AG04450 (cell line): ENCODE measurements at regions not wholly inside any gene's neighbourhood (a gene's known extent, or its start where the extent isn't known, plus 50 kb on each side); places are given as distances from the start of the nearest gene placed in this dataset.

Experiments used
- CTCF ChIA-PET: fragments of 300-600, 350-600 bp; formaldehyde crosslinking; extraction: SDS; loops from one replicate; lab custom pipeline; 2022; ENCODE audit warnings: antibody characterized with exemption, inconsistent platforms; lab: Charles Lee
- POLR2A ChIA-PET: fragments of 350-600 bp; formaldehyde crosslinking; extraction: SDS; loops from one replicate; lab custom pipeline; 2021; ENCODE audit warnings: antibody characterized with exemption, inconsistent platforms; lab: Yijun Ruan, JAX
- DNase-seq: peaks from one replicate; pipeline ENCODE4 v3.0.0-alpha.2; 2011; ENCODE audit warnings: low read depth, low spot score
- H3K27ac ChIP-seq: one replicate; pipeline ENCODE4 v1.5.1; 2012; ENCODE audit warnings: low read depth, low read length, control low read depth
- H3K27me3 ChIP-seq: one replicate; pipeline ENCODE4 v1.6.0; 2012; ENCODE audit warnings: low read length; ENCODE audit not compliant: control insufficient read depth, insufficient read depth
- H3K4me3 ChIP-seq: 2 replicates; pipeline ENCODE4 v1.5.1; 2011; ENCODE audit warnings: mild to moderate bottlenecking, low read depth, low read length, control low read depth
- H3K9me3 ChIP-seq: 2 replicates; pipeline ENCODE4 v1.5.1; 2012; ENCODE audit warnings: low read length; ENCODE audit not compliant: control insufficient read depth, insufficient read depth
- CTCF ChIP-seq: IDR thresholded peaks from 2 replicates; pipeline ENCODE4 v1.5.1; 2011; ENCODE audit warnings: low read depth, low read length, control low read depth, inconsistent platforms

GRCh38 chr12:90174198-90174510 lies 465.5 kb upstream of the ATP2B1 start:
- Histone ChIP-seq H3K27ac (no peak overlapping the region), H3K27me3 (no peaks in the 10 kb centered on the region), H3K9me3 (no peaks in the 10 kb centered on the region), H3K4me3 (no peak overlapping the region)
- no peak for DNase-seq
- CTCF ChIA-PET: no interaction called here
- POLR2A ChIA-PET: no interaction called here
- TF ChIP-seq CTCF: no peak

- no peak for TF ChIP-seq CTCF
- Histone ChIP-seq H3K4me3 (no peak overlapping the region), H3K27ac (no peak overlapping the region), H3K9me3 (no peaks in the 10 kb centered on the region), H3K27me3 (no peaks in the 10 kb centered on the region)
- POLR2A ChIA-PET: no interaction called here
- CTCF ChIA-PET: no interaction called here
- no peak for DNase-seq
Observed at GRCh38 chr12:90173499-90174197, 465.0 kb upstream of the ATP2B1 start.

- no peak overlapping the region for H3K4me3 ChIP-seq
- H3K27me3 ChIP-seq: no peaks in the 10 kb centered on the region
- POLR2A ChIA-PET: no interaction called here
- no peak overlapping the region for H3K27ac ChIP-seq
- DNase-seq: no peak
- TF ChIP-seq CTCF: no peak
- CTCF ChIA-PET: no interaction called here
- no peaks in the 10 kb centered on the region for H3K9me3 ChIP-seq
Observed at GRCh38 chr12:90172524-90172923, 463.9 kb upstream of the ATP2B1 start.

GRCh38 chr12:90170740-90171139 lies 462.1 kb upstream of the ATP2B1 start:
- no peaks in the 10 kb centered on the region for H3K9me3 ChIP-seq
- H3K27ac ChIP-seq: no peak overlapping the region
- no peak for DNase-seq
- ChIA-PET CTCF (no interaction called here), POLR2A (no interaction called here)
- no peak overlapping the region for H3K4me3 ChIP-seq
- TF ChIP-seq CTCF: no peak
- no peaks in the 10 kb centered on the region for H3K27me3 ChIP-seq

- Histone ChIP-seq H3K27me3 (no peaks in the 10 kb centered on the region), H3K27ac (no peak overlapping the region), H3K4me3 (no peak overlapping the region), H3K9me3 (no peaks in the 10 kb centered on the region)
- ChIA-PET CTCF (no interaction called here), POLR2A (no interaction called here)
- no peak for DNase-seq
- TF ChIP-seq CTCF: no peak
Observed at GRCh38 chr12:90167518-90168208, 459.0 kb upstream of the ATP2B1 start.
